GM10248 (cell line): ENCODE measurements at regions not wholly inside any gene's neighbourhood (a gene's known extent, or its start where the extent isn't known, plus 50 kb on each side); places are given as distances from the start of the nearest gene placed in this dataset.

ENCODE experiments used
- CTCF ChIA-PET: fragments of 300-600 bp; sonication (Branson Sonifier 250); formaldehyde crosslinking; extraction: SDS; loops from one replicate; lab custom pipeline; 2021; ENCODE audit warnings: antibody characterized with exemption; lab: Yijun Ruan, JAX
- POLR2A ChIA-PET: fragments of 350-650 bp; sonication (Branson Sonifier 250); formaldehyde crosslinking; extraction: SDS; loops from one replicate; lab custom pipeline; 2020; ENCODE audit warnings: antibody characterized with exemption; lab: Yijun Ruan, JAX
- DNase-seq: peaks from one replicate; pipeline ENCODE4 v3.0.0; 2012; ENCODE audit errors: extremely low spot score
- TF ChIP-seq, protein P1 (sequence below): IDR thresholded peaks from 2 replicates; pipeline ENCODE4 v1.5.1; 2012; ENCODE audit warnings: mild to moderate bottlenecking, low read depth; ENCODE audit errors: extremely low read depth, missing control alignments, control extremely low read depth

DNA sequence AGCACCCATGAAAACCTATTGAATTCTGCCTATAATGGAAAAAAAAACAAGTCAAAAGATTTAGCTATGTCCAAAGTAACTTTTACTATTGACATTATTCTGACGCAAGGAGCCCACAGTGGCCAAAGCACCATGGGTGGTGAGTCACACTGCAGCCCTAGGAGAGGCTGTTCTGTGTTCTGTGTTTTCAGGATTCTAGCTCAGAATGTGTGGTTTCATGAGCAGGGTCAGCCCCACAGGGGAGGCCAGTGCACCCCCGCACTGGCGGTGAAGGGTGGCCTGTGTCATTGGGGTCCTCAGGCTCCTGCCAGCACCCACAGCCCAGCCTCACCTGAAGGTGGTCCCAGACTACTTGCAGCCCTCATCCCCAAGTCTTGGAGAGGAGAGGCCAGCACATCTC, 112.2 kb downstream of the BRD1 start:
- no peak for DNase-seq
- CTCF ChIA-PET: interaction anchor here (1.1 kb wide), 1 partner anchor 14 kb away, joined by 3 read pairs; no protein-coding TSS in a partner anchor
- TF ChIP-seq, protein P1, sequence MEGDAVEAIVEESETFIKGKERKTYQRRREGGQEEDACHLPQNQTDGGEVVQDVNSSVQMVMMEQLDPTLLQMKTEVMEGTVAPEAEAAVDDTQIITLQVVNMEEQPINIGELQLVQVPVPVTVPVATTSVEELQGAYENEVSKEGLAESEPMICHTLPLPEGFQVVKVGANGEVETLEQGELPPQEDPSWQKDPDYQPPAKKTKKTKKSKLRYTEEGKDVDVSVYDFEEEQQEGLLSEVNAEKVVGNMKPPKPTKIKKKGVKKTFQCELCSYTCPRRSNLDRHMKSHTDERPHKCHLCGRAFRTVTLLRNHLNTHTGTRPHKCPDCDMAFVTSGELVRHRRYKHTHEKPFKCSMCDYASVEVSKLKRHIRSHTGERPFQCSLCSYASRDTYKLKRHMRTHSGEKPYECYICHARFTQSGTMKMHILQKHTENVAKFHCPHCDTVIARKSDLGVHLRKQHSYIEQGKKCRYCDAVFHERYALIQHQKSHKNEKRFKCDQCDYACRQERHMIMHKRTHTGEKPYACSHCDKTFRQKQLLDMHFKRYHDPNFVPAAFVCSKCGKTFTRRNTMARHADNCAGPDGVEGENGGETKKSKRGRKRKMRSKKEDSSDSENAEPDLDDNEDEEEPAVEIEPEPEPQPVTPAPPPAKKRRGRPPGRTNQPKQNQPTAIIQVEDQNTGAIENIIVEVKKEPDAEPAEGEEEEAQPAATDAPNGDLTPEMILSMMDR: no peak
- POLR2A ChIA-PET: no interaction called here

DNA sequence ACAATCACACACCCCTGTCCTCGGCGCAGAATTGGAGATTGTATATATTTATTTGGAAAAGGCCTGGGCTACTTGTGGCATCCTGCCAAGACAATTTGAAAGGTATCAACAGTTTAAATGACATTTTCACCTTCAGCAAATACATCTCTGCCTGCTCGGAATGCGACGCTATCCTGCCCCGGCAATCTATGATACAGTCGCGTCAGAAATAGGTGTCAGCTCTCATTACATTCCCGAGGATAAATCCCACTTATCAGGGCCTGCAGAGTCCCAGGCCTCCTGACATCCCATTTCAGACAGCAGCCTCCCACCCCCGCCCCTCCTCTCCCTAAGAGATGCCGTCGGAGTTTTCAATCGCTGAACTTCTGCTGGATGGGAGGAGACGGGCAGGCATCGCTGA, 114.7 kb downstream of the BRD1 start:
- POLR2A ChIA-PET: no interaction called here
- CTCF ChIA-PET: interaction anchor here (1.3 to 1.6 kb wide), 2 partner anchors 12 to 14 kb away, joined by 3 to 4 read pairs; no protein-coding TSS in a partner anchor
- TF ChIP-seq, protein P1: no peak
- DNase-seq: no peak

DNA sequence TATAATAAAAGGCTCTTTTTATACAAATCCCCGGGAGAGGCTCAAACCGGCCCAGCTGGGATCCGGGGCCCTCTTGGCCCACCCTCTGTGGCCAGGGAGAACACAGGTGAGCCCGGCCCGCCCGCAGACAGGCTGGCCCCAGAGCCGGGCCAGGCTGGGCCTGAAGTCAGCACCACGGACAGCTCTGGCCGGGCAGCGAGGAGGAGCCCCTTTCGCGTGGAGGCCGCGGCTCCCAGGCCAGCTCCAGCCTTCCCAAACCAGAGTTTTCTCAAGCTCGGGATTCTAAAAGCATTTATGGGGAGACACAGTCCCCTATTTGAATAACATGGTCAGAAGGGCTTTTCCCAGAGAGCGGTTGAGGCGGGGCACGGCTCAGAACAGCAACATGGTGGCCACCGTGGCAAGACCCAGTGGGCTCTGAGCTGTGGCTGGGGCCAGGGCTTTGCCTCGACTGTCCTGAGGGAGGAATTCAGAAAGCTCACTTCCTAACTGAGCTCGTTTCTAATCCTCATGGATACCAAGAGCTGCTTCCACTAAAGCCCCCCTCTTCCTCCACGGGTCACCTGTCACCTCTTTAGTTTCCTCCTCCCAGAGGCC, 115.4 kb downstream of the BRD1 start:
- TF ChIP-seq, protein P1: no peak
- CTCF ChIA-PET: interaction anchor here (1.3 to 1.6 kb wide), 2 partner anchors 13 kb away, joined by 3 to 4 read pairs; no protein-coding TSS in a partner anchor
- DNase-seq: no peak

DNA sequence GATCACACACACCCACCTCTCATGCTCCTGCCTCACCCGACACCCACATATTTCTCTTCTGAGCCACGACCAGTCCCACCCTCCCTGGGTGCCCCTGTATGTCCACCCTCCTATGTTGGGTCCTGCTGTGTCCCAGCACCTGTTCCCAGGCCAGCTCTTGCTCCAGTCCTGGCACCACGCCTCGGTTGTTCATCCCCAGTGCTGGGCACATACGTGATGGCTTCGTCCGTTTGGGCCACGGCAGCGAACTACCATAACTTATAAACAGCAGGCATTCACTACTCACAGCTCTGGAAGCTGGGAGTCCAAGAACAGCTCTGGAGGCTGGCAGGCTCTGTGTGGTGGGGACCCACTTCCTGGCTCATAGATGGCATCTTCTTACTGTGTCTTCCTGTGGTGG, 116.9 kb downstream of the BRD1 start:
- ChIA-PET CTCF (no interaction called here), POLR2A (no interaction called here)
- DNase-seq: no peak
- TF ChIP-seq, protein P1: no peak

More for the DNA sequence above, 115.4 kb downstream of the BRD1 start:
- POLR2A ChIA-PET: no interaction called here

DNA sequence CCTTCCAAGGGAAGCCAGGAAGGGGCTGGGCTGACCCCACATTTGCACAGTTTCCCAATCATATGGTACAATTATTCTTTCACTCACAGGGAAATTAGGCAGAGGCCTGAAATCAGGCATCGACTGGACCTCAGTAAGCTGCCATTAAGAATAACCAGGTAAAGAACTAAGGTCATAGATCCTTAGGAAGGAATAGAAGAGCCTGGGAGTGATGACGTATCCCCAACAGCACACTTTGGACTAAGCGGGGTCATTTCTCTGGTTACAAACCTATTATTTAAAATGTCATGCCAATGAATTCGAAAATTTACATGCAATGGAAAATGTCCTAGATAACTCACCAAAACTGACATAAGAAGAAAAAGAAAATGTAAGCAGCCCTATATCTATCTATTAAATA, 118.2 kb downstream of the BRD1 start:
- CTCF ChIA-PET: no interaction called here
- DNase-seq: no peak
- TF ChIP-seq, protein P1: no peak
- POLR2A ChIA-PET: no interaction called here

DNA sequence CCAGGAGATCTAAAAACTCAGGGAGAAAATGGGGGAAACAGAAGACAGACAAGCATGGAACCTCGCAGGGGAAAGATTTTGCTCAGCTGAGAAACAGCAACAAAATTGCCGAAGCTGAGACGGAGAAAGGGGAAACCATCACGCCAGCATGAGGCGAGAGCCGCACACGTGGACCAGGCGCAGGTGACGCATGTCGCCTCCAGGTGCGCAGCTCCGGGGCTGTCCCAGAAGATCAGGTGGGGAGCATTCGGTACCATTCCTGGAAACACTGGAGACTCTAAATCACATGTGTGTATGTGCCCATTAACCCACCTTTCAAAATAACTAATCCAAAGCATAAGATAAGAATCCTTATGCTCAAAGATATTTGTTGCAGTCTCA, 121.7 kb downstream of the BRD1 start:
- CTCF ChIA-PET: no interaction called here

More for the DNA sequence above, 121.7 kb downstream of the BRD1 start:
- no peak for DNase-seq
- POLR2A ChIA-PET: no interaction called here
- TF ChIP-seq, protein P1: no peak
